ENCODE measurements at regions not wholly inside any gene's neighbourhood (a gene's known extent, or its start where the extent isn't known, plus 50 kb on each side); places are given as distances from the start of the nearest gene placed in this dataset.

DNA sequence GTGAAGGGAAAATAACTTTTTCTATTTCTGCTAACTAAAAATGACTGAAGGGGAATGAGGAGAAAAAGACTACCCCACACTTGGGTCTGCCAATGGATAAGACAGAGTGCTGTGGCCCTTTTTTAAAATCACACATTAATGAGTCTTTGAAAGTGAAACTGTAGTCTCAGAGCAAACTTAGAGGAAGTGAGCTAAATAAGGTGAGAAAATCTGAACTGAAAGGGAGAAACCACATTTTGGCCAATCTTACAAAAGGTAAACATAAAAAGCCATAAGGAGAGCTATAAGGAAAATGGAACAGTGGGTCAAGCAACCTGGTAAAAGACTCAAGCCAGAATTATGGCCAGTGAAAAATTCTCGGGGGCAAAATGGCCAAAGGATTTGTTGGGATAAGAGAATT is 755.1 kb upstream of the IGFBP7 start (continued):
- TF ChIP-seq BMI1 (IDR thresholded peaks at IDR 0.05; ENCODE audit: borderline replicate concordance) = peak; percentile 57; the same call in 1 of the 2 replicates
- peak; percentile 75 to 77 for TF ChIP-seq IKZF2 (IDR thresholded peaks at IDR 0.05)
- no peak for TF ChIP-seq TBL1XR1 (IDR thresholded peaks at IDR 0.05; ENCODE audit: low read depth, low read length)
- TF ChIP-seq ELK1 (IDR thresholded peaks at IDR 0.05; ENCODE audit: low read depth, low read length) = no peak
- no peak for TF ChIP-seq ZNF24 (IDR thresholded peaks at IDR 0.05)
- no peak for TF ChIP-seq SREBF1 (IDR thresholded peaks at IDR 0.05; ENCODE audit: low read length)
- 0 out of 2 replicates have a peak, but pooled peaks have one; percentile 35 for TF ChIP-seq ZNF217 (IDR thresholded peaks at IDR 0.05)
- TF ChIP-seq E2F8 (IDR thresholded peaks at IDR 0.05; ENCODE audit: low read depth, partially characterized antibody) = no peak
- no peak for TF ChIP-seq ZNF622 (IDR thresholded peaks at IDR 0.05)
- TF ChIP-seq BCL3 (IDR thresholded peaks at IDR 0.05; ENCODE audit: borderline replicate concordance, insufficient read depth, low read depth, low read length, poor library complexity, severe bottlenecking) = no peak
- TF ChIP-seq NFIC (IDR thresholded peaks at IDR 0.05; ENCODE audit: low read depth, low read length) = no peak
- no peak for TF ChIP-seq MEF2B (IDR thresholded peaks at IDR 0.05; ENCODE audit: partially characterized antibody, poor library complexity, severe bottlenecking)
- TF ChIP-seq SUZ12 (IDR thresholded peaks at IDR 0.05; ENCODE audit: unreplicated experiment) = no peak
- TF ChIP-seq, protein P1, sequence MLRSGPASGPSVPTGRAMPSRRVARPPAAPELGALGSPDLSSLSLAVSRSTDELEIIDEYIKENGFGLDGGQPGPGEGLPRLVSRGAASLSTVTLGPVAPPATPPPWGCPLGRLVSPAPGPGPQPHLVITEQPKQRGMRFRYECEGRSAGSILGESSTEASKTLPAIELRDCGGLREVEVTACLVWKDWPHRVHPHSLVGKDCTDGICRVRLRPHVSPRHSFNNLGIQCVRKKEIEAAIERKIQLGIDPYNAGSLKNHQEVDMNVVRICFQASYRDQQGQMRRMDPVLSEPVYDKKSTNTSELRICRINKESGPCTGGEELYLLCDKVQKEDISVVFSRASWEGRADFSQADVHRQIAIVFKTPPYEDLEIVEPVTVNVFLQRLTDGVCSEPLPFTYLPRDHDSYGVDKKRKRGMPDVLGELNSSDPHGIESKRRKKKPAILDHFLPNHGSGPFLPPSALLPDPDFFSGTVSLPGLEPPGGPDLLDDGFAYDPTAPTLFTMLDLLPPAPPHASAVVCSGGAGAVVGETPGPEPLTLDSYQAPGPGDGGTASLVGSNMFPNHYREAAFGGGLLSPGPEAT (IDR thresholded peaks at IDR 0.05; ENCODE audit: low read depth) = peak; percentile 35; the same call in 1 of the 2 replicates
- no peak for TF ChIP-seq MYC (IDR thresholded peaks at IDR 0.05; ENCODE audit: insufficient read depth, insufficient read length, insufficient replicate concordance, low read length, severe bottlenecking)
- peak in 1 of 2 experiments; percentile 61; a peak in 1 of 4 replicates for TF ChIP-seq EP300 (IDR thresholded peaks at IDR 0.05; ENCODE audit: borderline replicate concordance in 1 of 2, control insufficient read depth in 1 of 2, low read depth in 2 of 2, low read length in 2 of 2)
- no peak for TF ChIP-seq BHLHE40 (IDR thresholded peaks at IDR 0.05; ENCODE audit: borderline replicate concordance in 1 of 2, low read depth in 2 of 2, low read length in 1 of 2)
- TF ChIP-seq RUNX3 (IDR thresholded peaks at IDR 0.05; ENCODE audit: low read length) = peak; percentile 48
- TF ChIP-seq STAT3 (IDR thresholded peaks at IDR 0.05; ENCODE audit: low read depth, low read length) = no peak
- no peak for TF ChIP-seq CEBPB (IDR thresholded peaks at IDR 0.05; ENCODE audit: borderline replicate concordance in 1 of 2, low read depth in 2 of 2, low read length in 2 of 2)
- no peak for TF ChIP-seq POLR2AphosphoS2 (IDR thresholded peaks at IDR 0.05; ENCODE audit: low read depth, low read length)
- TF ChIP-seq NRF1 (conservative IDR thresholded peaks at IDR 0.05; ENCODE audit: low read depth, low read length) = no peak
- no peak for TF ChIP-seq FOXM1 (IDR thresholded peaks at IDR 0.05; ENCODE audit: low read depth, low read length)
- TF ChIP-seq SMAD5 (IDR thresholded peaks at IDR 0.05; ENCODE audit: low read depth) = no peak
- TF ChIP-seq ZBED1 (IDR thresholded peaks at IDR 0.05; ENCODE audit: borderline replicate concordance) = no peak
- no peak for TF ChIP-seq POLR2A (IDR thresholded peaks at IDR 0.05; ENCODE audit: low read depth, low read length)

Measured in GM12878 (cell line).